Astrocyte (in vitro differentiated cells and primary cell): ENCODE measurements at regions not wholly inside any gene's neighbourhood (a gene's known extent, or its start where the extent isn't known, plus 50 kb on each side); places are given as distances from the start of the nearest gene placed in this dataset.

ENCODE experiments used
- CTCF ChIP-seq: IDR thresholded peaks from 2 replicates; pipeline ENCODE4 v1.5.1; 2011; ENCODE audit warnings: low read depth, mild to moderate bottlenecking, inconsistent platforms, low read length, moderate library complexity; ENCODE audit not compliant: insufficient read depth
- EZH2 ChIP-seq: IDR thresholded peaks from 2 replicates; pipeline ENCODE4 v1.6.1; 2012; ENCODE audit warnings: mild to moderate bottlenecking, low read length, inconsistent platforms; ENCODE audit not compliant: insufficient read depth

GRCh38 chr3:153249906-153250305 lies 87.9 kb downstream of the RAP2B start:
- no peak for TF ChIP-seq CTCF
- no peak for TF ChIP-seq EZH2
